Calu3 (cell line): ENCODE measurements at regions not wholly inside any gene's neighbourhood (a gene's known extent, or its start where the extent isn't known, plus 50 kb on each side); places are given as distances from the start of the nearest gene placed in this dataset.

ENCODE experiments used
- BruUV-seq: library from RNA; stranded (reverse); fragments of 400-500 nt; replicated peaks from 2 replicates; lab custom pipeline; 2021; lab: Mats Ljungman, UMichigan
- CTCF ChIA-PET: fragments of 300-600 bp; sonication (Branson Sonifier 250); formaldehyde crosslinking; loops from one replicate; lab custom pipeline; 2022; ENCODE audit warnings: antibody characterized with exemption; lab: Charles Lee
- DNase-seq: peaks from one replicate; pipeline ENCODE4 v3.0.0; 2022
- H3K27ac Mint-ChIP-seq: one replicate; pipeline ENCODE4 v1.8.0; 2022; ENCODE audit warnings: mixed read lengths; ENCODE audit not compliant: unreplicated experiment
- H3K27me3 Mint-ChIP-seq: one replicate; pipeline ENCODE4 v1.8.0; 2022; ENCODE audit warnings: mixed read lengths; ENCODE audit not compliant: unreplicated experiment
- H3K36me3 Mint-ChIP-seq: one replicate; pipeline ENCODE4 v1.8.0; 2022; ENCODE audit warnings: mild to moderate bottlenecking, moderate library complexity, mixed read lengths; ENCODE audit not compliant: insufficient read depth, unreplicated experiment
- H3K4me1 Mint-ChIP-seq: one replicate; pipeline ENCODE4 v1.8.0; 2022; ENCODE audit warnings: mild to moderate bottlenecking, low read depth, mixed read lengths; ENCODE audit not compliant: unreplicated experiment
- H3K4me3 Mint-ChIP-seq: one replicate; pipeline ENCODE4 v1.8.0; 2022; ENCODE audit warnings: mild to moderate bottlenecking, low read depth, moderate library complexity, mixed read lengths; ENCODE audit not compliant: unreplicated experiment
- H3K9me3 Mint-ChIP-seq: one replicate; pipeline ENCODE4 v1.8.0; 2022; ENCODE audit warnings: low read depth, mixed read lengths; ENCODE audit not compliant: unreplicated experiment
- CTCF ChIP-seq: fragments of 200-600 bp; IDR thresholded peaks from one replicate; pipeline ENCODE4 v1.8.0; 2022; ENCODE audit warnings: antibody characterized with exemption; ENCODE audit not compliant: unreplicated experiment
- intact Hi-C: fragments of 100-400 bp; cut with micrococcal nuclease; formaldehyde crosslinking; loops from one replicate; pipeline ENCODE4 v1.10.0; 2022; ENCODE audit not compliant: unreplicated experiment

DNA sequence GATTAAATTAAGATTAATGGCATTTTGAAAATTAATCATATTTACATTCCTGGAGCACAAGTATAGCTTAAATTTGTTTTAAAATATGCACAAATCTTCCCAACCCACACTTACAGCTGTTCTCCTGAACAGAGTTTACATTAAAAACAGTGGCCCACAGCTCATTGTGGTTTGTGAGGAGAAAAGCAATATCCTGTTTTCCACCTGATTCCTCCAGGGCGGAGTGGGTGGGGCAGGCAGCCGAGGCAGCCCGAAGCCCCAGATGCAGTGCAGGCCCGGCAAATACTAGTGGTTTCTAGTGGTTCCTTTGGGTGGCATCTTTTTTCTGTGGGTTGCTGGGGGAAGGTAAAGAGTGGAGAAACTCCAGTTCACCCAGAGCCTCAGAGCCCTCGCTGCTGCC lies 280.8 kb downstream of the ARHGAP12 start:
- H3K27ac Mint-ChIP-seq = no peak overlapping the region
- no peaks in the 10 kb centered on the region for H3K9me3 Mint-ChIP-seq
- H3K36me3 Mint-ChIP-seq = no peaks in the 10 kb centered on the region
- CTCF ChIA-PET = no interaction called here
- no peak overlapping the region for H3K4me3 Mint-ChIP-seq
- no peak for TF ChIP-seq CTCF
- intact Hi-C loops = no loop called here
- no peak for DNase-seq
- H3K27me3 Mint-ChIP-seq = peaks cover 38% of the 10 kb centered on the region
- BruUV-seq = no TSS peak
- H3K4me1 Mint-ChIP-seq = peaks cover 8% of the 10 kb centered on the region

DNA sequence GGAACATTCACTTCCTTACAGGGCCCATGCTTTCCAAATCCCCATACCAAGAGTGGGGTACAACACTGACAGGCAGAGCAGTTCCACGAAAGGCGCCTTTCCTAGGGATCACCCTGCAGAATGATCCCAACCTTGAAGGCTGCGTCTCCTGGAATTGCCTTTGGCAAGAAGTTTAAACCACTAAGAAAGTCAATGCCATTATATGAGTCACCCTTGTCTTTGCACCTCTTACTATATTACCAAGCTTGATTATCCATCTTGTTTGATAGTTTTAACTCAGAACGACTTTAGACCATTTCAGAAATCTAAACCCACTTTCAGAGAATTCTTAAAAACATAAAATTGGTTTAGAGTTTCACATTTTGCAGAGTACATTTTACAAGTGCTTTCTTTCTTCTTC lies 282.1 kb downstream of the ARHGAP12 start:
- DNase-seq = no peak
- Mint-ChIP-seq H3K27ac (no peak overlapping the region), H3K9me3 (no peaks in the 10 kb centered on the region), H3K4me1 (peaks cover 8% of the 10 kb centered on the region), H3K4me3 (no peak overlapping the region), H3K36me3 (no peaks in the 10 kb centered on the region), H3K27me3 (peaks cover 45% of the 10 kb centered on the region)
- TF ChIP-seq CTCF = no peak
- intact Hi-C loops = no loop called here
- no TSS peak for BruUV-seq
- CTCF ChIA-PET = no interaction called here

DNA sequence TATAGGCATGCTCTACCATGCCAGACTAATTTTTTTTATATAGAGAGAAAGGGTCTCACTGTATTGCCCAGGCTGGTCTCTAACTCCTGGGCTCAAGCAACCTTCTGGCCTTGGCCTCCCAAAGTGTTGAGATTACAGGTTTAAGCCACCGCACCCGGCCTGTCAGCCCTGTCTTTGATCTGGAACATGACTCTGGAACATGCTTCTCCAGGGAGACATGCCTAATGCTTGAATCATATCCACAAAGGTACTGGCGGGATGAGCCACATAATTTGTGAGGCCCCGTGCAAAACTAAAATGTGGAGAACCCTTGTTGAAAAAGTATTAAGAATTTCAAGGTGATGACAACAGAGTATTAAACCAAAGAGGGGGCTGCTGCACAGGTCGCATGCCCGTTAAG lies 282.8 kb downstream of the ARHGAP12 start:
- DNase-seq = no peak
- intact Hi-C loops = no loop called here
- CTCF ChIA-PET = interaction anchor here (0.7 kb wide), 1 partner anchor 34 kb away, joined by 3 read pairs; no protein-coding TSS in a partner anchor
- H3K9me3 Mint-ChIP-seq = no peaks in the 10 kb centered on the region
- H3K4me3 Mint-ChIP-seq = no peak overlapping the region
- no TSS peak for BruUV-seq
- peaks cover 8% of the 10 kb centered on the region for H3K4me1 Mint-ChIP-seq
- H3K27ac Mint-ChIP-seq = no peak overlapping the region
- TF ChIP-seq CTCF = no peak
- no peaks in the 10 kb centered on the region for H3K36me3 Mint-ChIP-seq
- peaks cover 45% of the 10 kb centered on the region for H3K27me3 Mint-ChIP-seq

DNA sequence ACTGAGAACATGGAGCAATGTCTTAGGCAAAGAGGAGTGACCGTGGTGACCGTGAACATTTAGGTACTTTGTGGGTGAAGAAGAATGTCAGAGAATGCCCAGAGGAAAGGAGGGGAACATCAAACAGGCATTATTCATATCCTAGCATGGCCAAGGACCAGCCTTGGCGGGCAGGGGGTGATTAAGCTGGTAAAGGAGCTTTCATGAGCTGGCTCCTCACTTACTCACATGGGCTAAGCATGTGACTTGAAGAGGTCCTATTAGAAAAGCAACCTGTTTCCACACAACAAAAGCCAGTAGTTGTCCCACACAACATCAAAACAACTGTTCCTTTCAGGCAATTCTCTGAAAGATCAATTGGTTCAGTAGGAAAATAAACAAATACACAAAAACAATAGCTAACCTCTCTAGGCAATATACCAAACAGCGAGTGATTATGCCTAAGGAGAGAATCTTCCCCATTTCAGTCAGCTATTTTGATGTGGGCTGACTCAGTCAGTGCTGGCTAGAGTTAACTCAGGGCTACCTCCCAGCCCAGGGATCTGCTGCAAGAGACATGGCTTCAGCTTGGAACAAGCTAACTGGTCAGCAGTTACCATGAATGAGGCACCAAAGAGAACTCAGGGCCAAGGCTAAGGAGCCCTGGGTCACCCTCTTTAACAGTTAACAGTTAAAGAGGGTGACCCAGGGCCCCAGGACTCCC lies 283.5 kb downstream of the ARHGAP12 start:
- TF ChIP-seq CTCF = no peak
- Mint-ChIP-seq H3K27me3 (peaks cover 49% of the 10 kb centered on the region), H3K4me3 (no peak overlapping the region), H3K36me3 (no peaks in the 10 kb centered on the region), H3K27ac (no peak overlapping the region), H3K4me1 (peaks cover 4% of the 10 kb centered on the region), H3K9me3 (no peaks in the 10 kb centered on the region)
- intact Hi-C loops = no loop called here
- no peak for DNase-seq
- BruUV-seq = no TSS peak
- CTCF ChIA-PET = interaction anchor here (0.7 kb wide), 1 partner anchor 33 kb away, joined by 3 read pairs; no protein-coding TSS in a partner anchor
